ENCODE measurements at regions not wholly inside any gene's neighbourhood (a gene's known extent, or its start where the extent isn't known, plus 50 kb on each side); places are given as distances from the start of the nearest gene placed in this dataset.

GRCh38 chr1:81409780-81410274, 390.9 kb upstream of the ADGRL2 start:
- H4K20me1 ChIP-seq (ENCODE audit: low read depth, low read length): no peaks in the 10 kb centered on the region
- no peaks in the 10 kb centered on the region for H3F3A ChIP-seq (ENCODE audit: insufficient read depth)
- no peak overlapping the region for H3K9ac ChIP-seq (ENCODE audit: low read length)
- H3K27me3 ChIP-seq (ENCODE audit: low read length): no peaks in the 10 kb centered on the region
- no peaks in the 10 kb centered on the region for H3K9me3 ChIP-seq (ENCODE audit: insufficient read depth, low read length)
- H3K4me2 ChIP-seq (ENCODE audit: low read depth, low read length, poor library complexity, severe bottlenecking): no peak overlapping the region
- H3K36me3 ChIP-seq (ENCODE audit: low read length): no peaks in the 10 kb centered on the region
- H2AFZ ChIP-seq (ENCODE audit: low read depth, low read length, severe bottlenecking): no peak overlapping the region
- TF ChIP-seq CTCF (IDR thresholded peaks at IDR 0.05; ENCODE audit: insufficient read depth, low read length, poor library complexity, severe bottlenecking) (no peak), EZH2phosphoT487 (conservative IDR thresholded peaks at IDR 0.05; ENCODE audit: low read length) (no peak)
- H3K27ac ChIP-seq (ENCODE audit: low read depth, low read length): no peak overlapping the region
- H3K79me2 ChIP-seq (ENCODE audit: insufficient read depth, low read length): no peaks in the 10 kb centered on the region
- no peaks in the 10 kb centered on the region for H3K9me2 ChIP-seq (replicated peaks; ENCODE audit: insufficient read depth, low read length)
- no peak overlapping the region for H3K4me3 ChIP-seq (ENCODE audit: insufficient read depth, low read length, poor library complexity, severe bottlenecking)

GRCh38 chr1:81409262-81409661, 391.5 kb upstream of the ADGRL2 start:
- Histone ChIP-seq H3K9me2 (replicated peaks; ENCODE audit: insufficient read depth, low read length) (no peaks in the 10 kb centered on the region), H3K27ac (ENCODE audit: low read depth, low read length) (no peak overlapping the region), H3K9ac (ENCODE audit: low read length) (no peak overlapping the region), H3K4me3 (ENCODE audit: insufficient read depth, low read length, poor library complexity, severe bottlenecking) (no peak overlapping the region), H3K9me3 (ENCODE audit: insufficient read depth, low read length) (no peaks in the 10 kb centered on the region), H3F3A (ENCODE audit: insufficient read depth) (no peaks in the 10 kb centered on the region), H4K20me1 (ENCODE audit: low read depth, low read length) (no peaks in the 10 kb centered on the region), H3K4me2 (ENCODE audit: low read depth, low read length, poor library complexity, severe bottlenecking) (no peak overlapping the region), H3K27me3 (ENCODE audit: low read length) (no peaks in the 10 kb centered on the region), H3K79me2 (ENCODE audit: insufficient read depth, low read length) (no peaks in the 10 kb centered on the region), H3K36me3 (ENCODE audit: low read length) (no peaks in the 10 kb centered on the region), H2AFZ (ENCODE audit: low read depth, low read length, severe bottlenecking) (no peak overlapping the region)
- no peak for TF ChIP-seq CTCF (IDR thresholded peaks at IDR 0.05; ENCODE audit: insufficient read depth, low read length, poor library complexity, severe bottlenecking)
- TF ChIP-seq EZH2phosphoT487 (conservative IDR thresholded peaks at IDR 0.05; ENCODE audit: low read length): no peak

- no peak overlapping the region for H3K4me2 ChIP-seq (ENCODE audit: low read depth, low read length, poor library complexity, severe bottlenecking)
- H3K9me3 ChIP-seq (ENCODE audit: insufficient read depth, low read length): no peaks in the 10 kb centered on the region
- no peaks in the 10 kb centered on the region for H3K36me3 ChIP-seq (ENCODE audit: low read length)
- no peak overlapping the region for H2AFZ ChIP-seq (ENCODE audit: low read depth, low read length, severe bottlenecking)
- no peaks in the 10 kb centered on the region for H4K20me1 ChIP-seq (ENCODE audit: low read depth, low read length)
- H3K4me3 ChIP-seq (ENCODE audit: insufficient read depth, low read length, poor library complexity, severe bottlenecking): no peak overlapping the region
- TF ChIP-seq EZH2phosphoT487 (conservative IDR thresholded peaks at IDR 0.05; ENCODE audit: low read length) (no peak), CTCF (IDR thresholded peaks at IDR 0.05; ENCODE audit: insufficient read depth, low read length, poor library complexity, severe bottlenecking) (no peak)
- no peaks in the 10 kb centered on the region for H3K9me2 ChIP-seq (replicated peaks; ENCODE audit: insufficient read depth, low read length)
- no peaks in the 10 kb centered on the region for H3K27me3 ChIP-seq (ENCODE audit: low read length)
- no peaks in the 10 kb centered on the region for H3K79me2 ChIP-seq (ENCODE audit: insufficient read depth, low read length)
- no peak overlapping the region for H3K27ac ChIP-seq (ENCODE audit: low read depth, low read length)
- no peaks in the 10 kb centered on the region for H3F3A ChIP-seq (ENCODE audit: insufficient read depth)
- H3K9ac ChIP-seq (ENCODE audit: low read length): no peak overlapping the region
These were observed 392.3 kb upstream of the ADGRL2 start for GRCh38 chr1:81408419-81408818.

All from SU-DHL-6 (cell line).